Astrocyte (in vitro differentiated cells and primary cell): ENCODE measurements at regions not wholly inside any gene's neighbourhood (a gene's known extent, or its start where the extent isn't known, plus 50 kb on each side); places are given as distances from the start of the nearest gene placed in this dataset.

ENCODE experiments used
- CTCF ChIP-seq: IDR thresholded peaks from 2 replicates; pipeline ENCODE4 v1.5.1; 2011; ENCODE audit warnings: low read depth, mild to moderate bottlenecking, inconsistent platforms, low read length, moderate library complexity; ENCODE audit not compliant: insufficient read depth
- EZH2 ChIP-seq: IDR thresholded peaks from 2 replicates; pipeline ENCODE4 v1.6.1; 2012; ENCODE audit warnings: mild to moderate bottlenecking, low read length, inconsistent platforms; ENCODE audit not compliant: insufficient read depth

- TF ChIP-seq CTCF, result no peak
- TF ChIP-seq EZH2, result no peak
Measured at GRCh38 chr5:19406576-19407365, 581.2 kb downstream of the CDH18 start.
